HG02798 (cell line): ENCODE measurements at regions not wholly inside any gene's neighbourhood (a gene's known extent, or its start where the extent isn't known, plus 50 kb on each side); places are given as distances from the start of the nearest gene placed in this dataset.
"Not testable (repeated sequence)": the region's sequence is repeated elsewhere in the genome, so short reads cannot be mapped to it uniquely, and the experiment has no call there.

Experiments used
- ATAC-seq: cut with Tn5 transposase; IDR thresholded peaks from one replicate; pipeline ENCODE4 v1.9.1; 2021; ENCODE audit warnings: mild to moderate bottlenecking; ENCODE audit not compliant: unreplicated experiment, poor library complexity

DNA sequence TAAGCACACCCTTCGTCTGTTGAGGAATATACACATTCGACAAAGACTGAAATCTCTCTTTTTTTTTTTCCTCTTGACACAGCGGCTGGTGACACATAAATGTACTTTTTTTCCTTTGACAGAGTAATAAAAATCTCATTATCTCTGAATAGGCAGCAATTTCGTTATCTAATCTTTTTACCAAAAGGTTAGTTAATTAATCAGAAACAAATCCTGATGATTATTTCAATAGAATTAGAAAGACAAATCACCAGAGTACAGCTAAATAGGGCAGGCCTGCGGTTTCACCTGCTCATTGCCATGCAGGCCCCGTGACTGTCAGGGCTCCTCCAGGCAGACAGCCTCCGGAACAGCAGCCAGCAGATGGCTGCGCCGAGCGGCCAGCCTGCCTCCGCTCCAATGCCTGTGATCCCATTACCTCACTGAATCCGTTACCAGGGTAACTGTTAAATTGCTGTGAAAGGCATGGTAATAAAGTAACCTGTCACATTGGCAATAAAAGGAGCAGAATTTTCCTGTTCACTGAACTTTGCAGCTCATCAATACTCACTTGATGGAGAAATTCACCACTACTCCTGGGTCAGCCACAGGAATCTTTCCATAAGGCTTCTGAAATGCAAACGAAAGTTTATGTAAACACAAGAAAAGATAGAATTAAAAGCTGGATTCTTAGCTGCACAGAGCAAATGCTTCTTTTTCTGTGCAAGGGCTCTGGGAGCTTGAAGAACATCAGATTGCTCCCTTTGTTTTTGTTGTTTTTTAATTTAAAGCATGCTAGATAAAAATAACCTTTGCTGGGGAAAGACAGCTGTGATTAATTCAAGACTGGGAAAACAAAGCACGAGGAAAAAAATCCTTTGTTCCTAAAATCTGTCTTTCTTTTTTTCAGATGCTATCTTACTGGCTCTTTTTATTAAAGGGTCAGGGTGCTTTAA is 666.4 kb upstream of the ZNF608 start:
- ATAC-seq, result peak; percentile 57

DNA sequence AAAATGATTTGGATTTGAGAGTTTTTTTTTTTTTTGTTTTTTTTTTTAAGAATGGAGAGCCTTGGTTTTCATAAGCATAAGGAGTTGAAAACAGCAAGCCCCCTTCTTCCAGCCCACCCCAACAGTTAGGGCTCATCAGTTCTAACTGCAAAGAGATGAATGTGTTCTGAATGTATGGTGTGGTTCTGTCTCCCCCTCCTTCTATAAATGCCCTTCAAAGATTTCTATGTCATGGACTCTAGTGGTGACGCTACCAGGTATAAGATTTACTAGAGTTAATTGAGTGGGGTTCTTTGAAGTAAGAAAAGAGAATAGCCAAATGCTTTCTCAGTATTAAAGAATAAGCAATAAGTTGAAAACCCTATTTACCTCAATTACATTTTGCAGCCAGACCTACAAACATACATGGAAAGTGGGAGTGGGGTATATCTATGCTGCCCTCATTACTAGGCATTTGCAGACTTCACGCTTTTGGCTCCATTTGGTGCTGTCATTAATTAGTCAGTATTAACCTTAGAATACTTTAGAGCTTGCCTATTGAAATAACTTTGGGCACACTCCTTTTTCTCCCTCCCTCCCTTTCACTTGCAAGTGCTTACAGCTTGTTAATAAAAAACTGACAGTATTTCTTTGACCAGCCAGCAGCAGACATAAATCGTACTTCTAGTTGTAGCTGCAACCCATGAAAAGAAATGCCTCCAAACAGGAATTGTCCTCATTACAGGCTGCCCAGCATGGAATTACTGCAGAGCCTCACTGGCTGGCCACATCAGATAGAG is 667.2 kb upstream of the ZNF608 start:
- ATAC-seq, result no peak

DNA sequence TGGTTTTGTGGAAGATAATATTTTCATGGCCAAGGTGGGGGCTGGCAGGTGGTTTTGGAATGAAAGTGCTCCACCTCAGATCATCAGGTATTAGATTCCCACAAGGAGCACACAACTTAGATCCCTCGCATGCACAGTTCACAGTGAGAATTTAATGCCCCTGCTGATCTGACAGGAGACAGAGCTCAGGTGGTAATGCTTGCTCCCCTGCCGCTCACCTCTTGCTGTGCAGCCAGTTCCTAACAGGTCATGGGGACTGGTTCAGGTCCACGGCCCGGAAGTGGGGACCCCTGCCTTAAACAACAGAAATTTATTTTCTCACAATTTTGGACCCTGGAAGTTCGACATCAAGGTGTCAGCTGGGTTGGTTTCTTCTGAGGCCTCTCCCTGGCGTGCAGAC is 668.7 kb upstream of the ZNF608 start:
- no peak for ATAC-seq

DNA sequence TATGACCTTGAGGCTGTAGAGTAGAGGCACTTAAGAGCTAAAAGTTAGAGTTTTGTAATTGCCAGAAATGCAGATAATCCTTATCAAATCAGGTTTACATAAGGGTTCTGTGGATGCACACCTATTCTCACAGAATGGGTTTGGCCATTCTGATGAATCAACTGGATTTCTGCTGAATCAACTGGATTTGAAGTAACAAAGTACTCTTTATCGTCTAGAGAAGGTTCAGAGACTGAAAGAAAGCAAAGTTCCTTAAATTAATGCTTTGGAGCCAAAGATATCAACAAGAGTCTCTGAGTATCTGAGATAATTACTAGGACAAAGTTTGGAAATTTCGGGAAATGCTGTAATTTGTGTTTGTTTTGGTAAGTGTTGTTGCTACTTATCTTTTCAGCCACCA is 669.6 kb upstream of the ZNF608 start:
- no peak for ATAC-seq

DNA sequence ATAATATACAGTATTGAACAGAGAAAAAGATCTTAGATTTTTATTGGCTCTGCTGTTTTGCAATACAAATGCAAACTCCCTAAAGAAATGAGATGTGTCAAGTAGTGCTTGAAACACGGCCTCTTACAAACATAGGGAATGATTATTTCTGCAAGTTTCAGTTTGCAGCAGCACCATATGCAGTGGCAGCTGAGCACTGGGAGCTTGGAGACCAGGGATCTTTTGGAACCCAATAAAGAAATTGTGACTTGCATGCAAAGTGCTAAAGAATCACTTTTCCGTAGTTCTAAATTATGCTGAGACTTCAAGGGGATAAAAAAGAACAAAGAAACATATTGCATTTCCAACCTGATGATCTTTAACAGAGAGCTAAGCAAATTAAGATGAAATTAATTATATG is 674.6 kb upstream of the ZNF608 start:
- no peak for ATAC-seq

DNA sequence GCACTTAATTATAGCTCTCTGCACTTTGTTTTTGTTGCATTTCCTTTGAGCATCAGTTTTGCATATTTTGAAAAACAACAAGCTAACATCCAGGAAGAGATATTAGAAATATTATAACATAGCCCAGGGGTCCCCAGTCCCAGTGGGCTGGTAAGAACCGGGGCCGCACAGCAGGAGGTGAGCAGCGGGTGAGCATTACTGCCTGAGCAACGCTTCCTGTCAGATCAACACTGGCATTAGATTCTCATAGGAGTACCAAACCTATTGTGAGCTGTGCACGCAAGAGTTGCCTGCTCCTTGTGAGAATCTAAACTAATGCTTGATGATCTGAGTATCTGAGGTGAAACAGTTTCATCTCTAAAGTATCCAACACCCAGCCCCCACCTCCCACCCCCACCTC is 675.9 kb upstream of the ZNF608 start:
- no peak for ATAC-seq

DNA sequence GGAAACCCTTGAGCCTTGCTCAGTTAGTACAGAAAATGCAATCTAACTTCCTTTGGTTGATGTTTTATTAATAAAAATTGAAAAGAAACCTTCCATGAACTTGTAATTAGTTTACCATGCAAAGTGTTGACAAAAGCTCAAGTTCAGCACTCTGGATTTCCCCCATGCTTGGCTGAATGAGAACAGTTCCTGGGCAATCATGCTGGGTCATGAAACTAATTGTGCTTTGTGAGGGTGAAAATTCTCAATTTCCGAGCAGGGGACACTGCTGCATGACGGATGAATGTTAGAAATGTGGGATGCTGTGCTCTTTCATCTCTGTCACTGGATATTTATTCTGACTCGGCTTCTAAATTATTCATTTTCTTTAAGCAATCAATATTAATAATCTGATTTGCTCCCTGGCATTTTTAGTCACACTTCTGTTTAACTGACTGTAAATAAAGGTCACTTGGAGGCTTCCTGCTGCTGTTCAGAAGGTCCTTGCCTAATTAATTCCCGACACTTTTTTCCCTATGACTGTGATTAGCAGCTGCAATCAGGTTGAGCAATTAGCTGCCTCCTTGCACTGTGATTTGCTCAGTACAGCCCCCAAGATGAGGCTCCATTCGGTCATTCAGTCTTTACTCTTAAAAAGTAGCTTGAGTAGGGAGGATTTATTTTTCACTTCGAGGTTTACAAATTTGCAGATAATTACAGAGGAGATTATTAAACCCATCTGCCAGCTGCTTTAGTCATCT is 678.1 kb upstream of the ZNF608 start:
- ATAC-seq, result no peak

DNA sequence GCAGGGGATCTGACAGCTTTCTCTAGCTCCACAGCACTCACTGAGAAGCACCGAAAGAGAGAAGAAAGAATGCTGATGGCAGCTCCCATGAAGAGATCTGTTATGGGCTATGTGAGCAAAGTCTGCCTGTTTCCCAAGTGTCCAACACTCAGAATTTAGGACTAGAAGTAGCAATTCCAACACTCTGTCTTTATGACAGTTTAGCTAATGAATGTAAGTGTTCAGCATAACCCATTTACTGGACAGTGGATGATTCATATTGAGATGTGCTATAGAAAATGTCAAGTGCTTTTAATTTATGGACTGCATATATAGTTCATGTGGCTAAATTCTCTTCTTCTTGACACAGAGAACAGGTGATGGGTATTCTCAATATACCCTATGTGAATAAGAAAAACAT is 683.1 kb upstream of the ZNF608 start:
- no peak for ATAC-seq

DNA sequence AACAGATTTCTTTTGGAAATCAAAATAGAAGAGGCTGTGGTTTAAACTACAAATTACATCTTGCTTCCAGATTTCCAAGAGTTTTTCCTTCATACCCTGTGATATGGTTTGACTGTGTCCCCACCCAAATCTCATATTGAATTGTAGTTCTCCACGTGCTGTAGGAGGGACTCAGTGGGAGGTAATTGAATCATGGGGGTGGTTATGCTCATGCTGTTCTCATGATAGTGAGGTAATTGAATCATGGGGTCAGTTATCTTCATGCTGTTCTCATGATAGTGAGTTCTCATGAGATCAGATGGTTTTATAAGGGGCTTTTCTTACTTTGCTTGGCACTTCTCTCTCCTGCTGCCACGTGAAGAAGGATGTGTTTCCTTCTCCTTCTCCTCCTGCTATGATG is 687.0 kb upstream of the ZNF608 start:
- no peak for ATAC-seq

DNA sequence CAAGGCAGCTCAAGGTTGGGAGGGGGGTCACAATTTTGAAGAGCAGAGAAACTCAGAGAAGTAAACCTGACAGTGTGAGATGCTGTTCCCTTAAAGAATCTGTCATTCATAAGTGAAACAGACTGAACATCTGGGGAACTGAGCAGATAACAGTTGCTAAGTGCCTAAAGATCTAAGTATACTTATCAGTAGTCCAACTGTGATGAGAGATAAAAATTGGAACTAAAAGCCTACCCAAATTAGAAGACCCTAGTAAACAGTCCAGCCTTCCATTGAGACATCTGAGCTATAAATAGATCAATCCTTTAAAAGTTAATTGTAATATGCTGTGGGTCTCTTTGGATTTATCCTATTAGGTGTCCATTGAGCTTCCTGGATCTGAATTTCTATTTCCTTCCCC is 692.8 kb upstream of the ZNF608 start:
- no peak for ATAC-seq

DNA sequence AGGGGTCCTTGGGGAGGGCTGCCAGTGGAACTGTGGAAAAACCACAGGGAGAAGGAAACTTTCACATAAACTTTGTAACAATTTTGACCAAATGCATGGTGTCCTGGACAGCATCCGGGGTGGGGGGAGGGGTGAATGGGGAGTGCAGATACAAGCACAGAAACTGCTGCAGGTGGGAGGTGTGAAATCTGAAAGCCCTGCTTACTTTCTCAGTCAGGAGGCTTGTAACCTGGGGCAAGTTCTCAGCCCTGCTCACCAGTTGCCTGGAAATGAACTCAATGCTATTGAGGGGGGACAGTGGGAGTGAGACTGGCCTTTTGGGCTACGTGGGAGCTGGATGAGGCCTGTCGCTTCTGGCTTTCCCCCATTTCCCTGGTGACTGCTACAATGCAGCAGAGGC is 694.5 kb upstream of the ZNF608 start:
- no peak for ATAC-seq

DNA sequence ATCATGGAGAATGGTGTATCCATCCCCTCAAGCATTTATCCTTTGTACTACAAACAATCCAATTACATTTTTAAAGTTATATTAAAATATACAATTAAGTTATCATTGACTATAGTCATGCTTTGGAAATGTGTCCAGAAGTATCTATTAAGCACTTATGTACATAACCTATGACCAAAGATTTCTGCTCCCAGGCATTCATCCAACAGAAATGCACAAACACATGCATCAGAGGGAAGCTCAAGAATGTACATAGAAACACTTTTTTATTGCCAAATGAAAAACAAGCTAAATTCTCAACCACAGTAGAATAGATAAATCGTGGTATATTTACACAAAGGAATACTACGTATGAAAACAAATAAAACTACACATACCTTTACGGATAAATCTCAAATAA is 700.5 kb upstream of the ZNF608 start:
- ATAC-seq, result no peak

DNA sequence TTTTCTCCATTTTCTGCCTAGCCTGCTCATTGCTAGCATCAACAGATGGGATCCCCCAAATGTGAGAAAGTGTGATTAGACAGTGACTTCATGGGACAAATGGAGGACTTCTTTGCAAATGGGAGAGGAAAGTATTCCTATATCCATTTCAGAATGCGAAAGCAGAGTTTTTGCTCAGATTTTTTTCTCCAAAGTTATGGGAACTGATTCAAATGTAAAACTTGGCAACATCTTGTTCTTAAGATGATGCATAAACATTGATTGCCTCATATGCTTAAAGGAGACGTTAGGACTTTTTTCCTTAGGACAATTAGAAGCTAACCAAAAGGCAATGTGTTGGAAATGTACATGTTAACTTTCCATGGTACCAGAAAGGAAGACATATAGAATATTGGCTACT is 704.3 kb upstream of the ZNF608 start:
- ATAC-seq, result no peak

DNA sequence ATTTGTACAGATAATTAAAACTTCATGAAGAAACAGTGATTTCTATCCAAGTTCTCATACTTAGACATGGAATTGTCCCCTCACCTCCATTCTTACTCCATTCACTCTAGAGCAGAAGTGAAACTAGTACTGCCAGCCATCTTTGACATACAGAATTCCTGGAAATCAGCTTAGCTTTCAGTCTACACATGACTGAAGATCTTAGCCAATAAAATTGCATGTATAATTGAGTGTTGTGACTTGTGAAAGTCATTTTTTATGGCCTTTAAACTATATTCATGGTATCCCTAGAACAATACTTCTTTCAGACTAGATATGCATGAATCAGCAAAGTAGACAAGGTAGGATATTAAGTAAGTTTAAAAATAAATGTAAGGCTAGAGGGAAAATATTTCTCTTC is 705.2 kb upstream of the ZNF608 start:
- no peak for ATAC-seq

DNA sequence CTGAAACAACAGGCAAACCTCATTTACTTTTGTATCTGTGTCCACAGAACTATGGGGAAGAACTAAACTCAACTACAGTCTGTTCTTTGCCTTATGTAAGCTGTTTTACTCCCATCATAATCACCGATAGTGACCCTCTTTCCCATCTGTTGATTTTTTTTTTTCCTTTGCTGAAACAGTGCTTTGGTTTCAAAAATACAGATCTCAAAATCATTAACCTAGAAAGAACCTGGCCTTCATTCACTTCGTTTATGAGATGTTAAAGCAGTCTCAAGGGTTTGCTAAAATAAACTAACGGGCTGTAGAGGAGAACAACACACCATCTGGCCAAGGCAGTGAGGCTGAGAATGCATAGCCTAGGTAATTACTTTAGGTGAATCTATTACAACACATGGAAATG is 706.6 kb upstream of the ZNF608 start:
- no peak for ATAC-seq

DNA sequence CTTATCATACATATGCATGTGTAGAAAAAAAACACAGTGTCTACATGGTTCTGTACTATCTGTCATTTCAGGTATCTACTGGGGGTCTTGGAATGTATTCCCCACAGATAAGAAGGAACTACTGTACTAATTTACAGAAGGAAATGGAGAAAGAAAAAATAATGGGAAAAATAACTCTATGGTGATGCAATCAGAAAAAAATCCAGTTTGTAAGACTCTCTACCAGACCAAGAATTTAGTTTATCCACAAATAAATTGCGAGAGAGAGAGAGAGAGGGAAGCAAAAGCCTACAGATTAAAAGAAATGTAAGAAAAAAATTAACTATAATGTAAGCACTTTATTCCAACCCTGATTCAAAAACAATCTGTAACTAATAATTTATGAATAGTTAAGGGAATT is 708.6 kb upstream of the ZNF608 start:
- no peak for ATAC-seq

DNA sequence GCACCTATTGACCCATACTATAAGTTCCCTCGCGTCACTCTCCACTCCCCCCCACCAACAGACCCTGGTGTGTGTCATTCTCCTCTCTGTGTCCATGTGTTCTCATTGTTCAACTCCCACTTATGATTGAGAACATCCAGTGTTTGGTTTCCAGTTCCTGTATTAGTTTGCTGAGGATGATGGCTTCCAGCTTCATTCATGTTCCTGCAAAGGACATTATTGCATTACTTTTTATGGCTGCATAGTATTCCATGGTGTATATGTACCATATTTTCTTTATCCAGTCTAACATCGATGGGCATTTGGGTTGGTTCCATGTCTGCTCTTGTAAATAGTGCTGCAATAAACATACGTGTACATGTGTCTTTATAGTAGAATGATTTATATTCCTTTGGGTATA is 709.6 kb upstream of the ZNF608 start:
- ATAC-seq, result not testable (repeated sequence)

DNA sequence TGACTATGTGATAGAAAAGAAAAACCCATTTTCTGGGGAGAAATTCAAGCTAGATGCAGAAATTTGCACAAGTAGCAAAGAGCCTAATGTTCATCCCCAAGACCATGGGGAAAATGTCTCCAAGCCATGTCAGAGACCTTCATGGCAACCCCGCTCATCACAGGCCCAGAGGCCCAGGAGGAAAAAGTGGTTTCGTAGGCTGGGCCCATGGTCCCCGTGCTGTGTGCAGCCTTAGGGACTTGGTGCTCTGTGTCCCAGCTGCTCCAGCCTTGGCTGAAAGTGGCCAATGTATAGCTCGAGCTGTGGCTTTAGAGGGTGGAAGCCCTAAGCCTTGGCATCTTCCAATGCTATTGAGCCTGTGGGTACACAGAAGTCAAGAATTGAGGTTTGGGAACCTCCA is 711.2 kb upstream of the ZNF608 start:
- ATAC-seq, result no peak

DNA sequence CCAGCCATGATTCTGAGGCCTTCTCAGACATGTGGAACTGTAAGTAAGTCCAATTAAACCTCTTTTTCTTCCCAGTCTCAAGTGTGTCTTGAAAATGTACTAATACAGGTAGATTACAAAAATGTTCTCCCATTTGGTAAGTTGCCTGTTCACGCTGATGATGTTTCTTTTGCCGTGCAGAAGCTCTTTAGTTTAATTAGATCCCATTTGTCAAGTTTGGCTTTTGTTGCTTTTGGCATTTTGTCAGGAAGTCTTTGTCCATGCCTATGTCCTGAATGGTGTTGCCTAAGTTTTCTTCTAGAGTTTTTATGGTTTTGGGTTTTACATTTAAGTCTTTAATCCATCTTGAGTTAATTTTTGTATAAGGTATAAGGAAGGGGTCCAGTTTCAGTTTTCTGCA is 712.5 kb upstream of the ZNF608 start:
- ATAC-seq, result not testable (repeated sequence)

DNA sequence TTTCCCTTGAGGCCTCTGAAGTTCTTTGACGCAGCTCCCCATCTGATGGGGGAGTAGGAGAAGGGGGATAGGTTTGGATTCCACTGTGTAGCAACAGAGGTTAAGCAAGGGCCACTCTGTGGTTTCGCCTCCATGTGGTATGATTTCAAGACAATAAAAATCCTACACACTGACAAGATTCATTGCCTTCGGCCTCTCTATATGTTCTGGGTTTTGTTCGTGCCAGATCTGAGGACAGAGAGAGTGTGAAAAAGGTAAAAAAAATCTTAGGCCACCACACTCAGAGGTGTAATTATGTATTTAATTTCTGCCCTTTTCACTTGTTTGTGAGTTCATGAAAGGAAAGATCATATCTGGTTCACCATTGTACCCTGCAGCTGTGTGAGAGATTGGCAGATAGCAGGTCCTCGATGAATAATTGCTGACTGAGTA is 715.2 kb upstream of the ZNF608 start:
- ATAC-seq, result no peak
